GM12873 (cell line): ENCODE measurements at regions not wholly inside any gene's neighbourhood (a gene's known extent, or its start where the extent isn't known, plus 50 kb on each side); places are given as distances from the start of the nearest gene placed in this dataset.

ENCODE experiments used
- TF ChIP-seq, protein P1 (sequence below): IDR thresholded peaks from 2 replicates; pipeline ENCODE4 v1.5.1; 2012; ENCODE audit warnings: low read depth, mild to moderate bottlenecking, moderate library complexity, low read length, control low read depth; ENCODE audit not compliant: insufficient read depth; ENCODE audit errors: missing control alignments

DNA sequence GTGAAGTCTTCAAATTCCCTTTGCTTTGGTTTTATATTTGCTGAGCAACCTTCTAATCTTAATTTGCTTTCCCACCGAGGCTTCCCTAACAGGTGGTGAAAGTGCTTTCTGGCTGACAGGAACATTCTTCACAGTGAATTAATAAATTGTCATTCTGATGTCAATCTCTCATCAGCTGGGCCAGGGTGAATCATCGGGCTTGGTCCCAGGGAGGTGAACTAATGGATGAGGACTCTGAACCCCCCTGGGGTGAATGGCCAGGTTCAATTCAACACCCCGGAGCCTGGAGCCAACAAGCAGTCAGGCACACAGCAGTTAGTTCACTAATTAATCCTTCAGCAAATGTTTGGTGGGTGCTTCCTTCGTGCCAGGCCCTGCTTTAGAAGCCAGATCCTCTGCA is 155.4 kb upstream of the PDGFD start:
- TF ChIP-seq, protein P1, sequence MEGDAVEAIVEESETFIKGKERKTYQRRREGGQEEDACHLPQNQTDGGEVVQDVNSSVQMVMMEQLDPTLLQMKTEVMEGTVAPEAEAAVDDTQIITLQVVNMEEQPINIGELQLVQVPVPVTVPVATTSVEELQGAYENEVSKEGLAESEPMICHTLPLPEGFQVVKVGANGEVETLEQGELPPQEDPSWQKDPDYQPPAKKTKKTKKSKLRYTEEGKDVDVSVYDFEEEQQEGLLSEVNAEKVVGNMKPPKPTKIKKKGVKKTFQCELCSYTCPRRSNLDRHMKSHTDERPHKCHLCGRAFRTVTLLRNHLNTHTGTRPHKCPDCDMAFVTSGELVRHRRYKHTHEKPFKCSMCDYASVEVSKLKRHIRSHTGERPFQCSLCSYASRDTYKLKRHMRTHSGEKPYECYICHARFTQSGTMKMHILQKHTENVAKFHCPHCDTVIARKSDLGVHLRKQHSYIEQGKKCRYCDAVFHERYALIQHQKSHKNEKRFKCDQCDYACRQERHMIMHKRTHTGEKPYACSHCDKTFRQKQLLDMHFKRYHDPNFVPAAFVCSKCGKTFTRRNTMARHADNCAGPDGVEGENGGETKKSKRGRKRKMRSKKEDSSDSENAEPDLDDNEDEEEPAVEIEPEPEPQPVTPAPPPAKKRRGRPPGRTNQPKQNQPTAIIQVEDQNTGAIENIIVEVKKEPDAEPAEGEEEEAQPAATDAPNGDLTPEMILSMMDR, result no peak

DNA sequence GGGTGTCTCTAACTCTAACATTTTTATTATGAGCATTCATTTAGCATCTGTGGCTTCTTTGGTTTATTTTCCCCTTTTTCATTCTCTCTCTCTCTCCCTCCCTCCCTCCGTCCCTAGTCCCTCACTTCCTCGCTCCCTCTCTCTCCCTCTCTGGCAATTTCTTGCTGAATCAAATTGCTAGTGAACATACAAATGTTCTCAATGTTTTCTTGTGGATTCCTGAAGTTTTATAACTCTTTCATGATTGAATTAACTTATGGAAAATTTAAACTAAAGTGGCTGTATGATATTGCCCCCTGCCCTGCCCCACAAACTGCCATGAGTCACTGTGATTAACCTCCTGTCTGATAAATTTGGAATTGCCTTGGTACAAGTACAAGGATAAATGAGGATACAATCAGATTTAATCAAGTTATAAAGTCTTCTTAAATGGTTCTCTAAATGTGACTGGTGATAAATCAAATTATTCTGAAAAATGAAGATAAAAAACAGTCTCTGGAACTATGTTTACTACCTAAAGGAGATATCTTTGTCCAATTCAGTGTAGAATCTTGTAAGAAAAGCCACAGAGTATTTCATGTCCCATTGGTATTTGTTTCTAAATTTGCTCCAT is 143.0 kb upstream of the PDGFD start:
- TF ChIP-seq, protein P1, result no peak

DNA sequence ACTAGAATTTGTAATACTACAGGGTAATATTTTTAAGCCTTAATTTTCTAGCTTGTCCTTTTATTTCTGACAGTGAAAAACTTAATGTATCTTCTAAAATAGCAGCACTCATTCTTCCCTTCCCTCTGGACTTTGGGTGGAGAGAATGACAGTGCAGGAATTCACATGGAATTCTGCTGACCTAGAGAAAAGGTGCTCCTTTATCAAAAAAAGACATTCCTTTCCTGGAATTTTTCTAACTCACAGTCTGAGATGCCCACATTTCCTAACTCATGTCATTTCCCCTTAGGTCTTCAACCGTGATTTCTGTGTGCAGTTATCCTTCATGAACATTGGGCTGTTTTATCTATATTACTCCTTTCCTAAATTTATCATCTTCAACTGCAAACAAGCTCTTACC is 137.8 kb upstream of the PDGFD start:
- TF ChIP-seq, protein P1, result no peak

DNA sequence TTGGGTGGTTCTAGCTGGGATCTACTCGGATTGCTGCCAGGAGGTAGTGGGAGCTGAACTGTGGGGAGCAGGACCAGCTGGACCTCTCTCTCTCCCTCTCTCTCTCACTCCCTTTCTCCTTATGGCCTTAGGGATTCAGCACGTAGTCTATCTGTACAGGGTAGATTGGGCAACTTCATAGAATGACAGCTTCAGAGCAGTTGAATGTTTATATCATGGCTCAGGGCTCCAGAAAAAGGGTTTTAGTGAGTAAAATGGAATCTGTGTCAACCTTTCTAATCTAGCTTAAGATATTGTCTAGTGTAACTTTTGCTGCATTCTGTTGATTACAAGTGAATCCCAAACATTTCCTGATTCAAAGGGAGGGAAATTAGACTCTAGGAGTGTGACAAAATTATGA is 127.7 kb upstream of the PDGFD start:
- TF ChIP-seq, protein P1, result no peak

DNA sequence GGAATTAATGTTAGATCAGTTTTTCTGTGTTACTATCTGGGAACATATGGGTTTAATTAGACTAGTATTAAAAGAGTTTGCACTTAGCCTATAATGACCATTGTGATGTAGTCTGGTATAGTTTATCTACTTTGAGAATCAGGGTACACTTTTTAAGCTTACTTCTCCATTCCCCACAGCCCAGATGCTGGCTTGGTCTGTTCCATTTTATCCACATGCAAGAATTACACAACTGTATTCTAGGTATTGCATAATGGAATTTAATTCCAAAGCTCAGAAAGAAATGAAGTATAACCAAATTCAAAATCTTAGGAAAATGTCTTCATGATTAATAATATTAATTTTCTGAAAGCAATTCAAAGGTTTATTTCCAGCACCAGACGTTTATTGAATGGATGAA is 122.2 kb upstream of the PDGFD start:
- TF ChIP-seq, protein P1, result no peak

DNA sequence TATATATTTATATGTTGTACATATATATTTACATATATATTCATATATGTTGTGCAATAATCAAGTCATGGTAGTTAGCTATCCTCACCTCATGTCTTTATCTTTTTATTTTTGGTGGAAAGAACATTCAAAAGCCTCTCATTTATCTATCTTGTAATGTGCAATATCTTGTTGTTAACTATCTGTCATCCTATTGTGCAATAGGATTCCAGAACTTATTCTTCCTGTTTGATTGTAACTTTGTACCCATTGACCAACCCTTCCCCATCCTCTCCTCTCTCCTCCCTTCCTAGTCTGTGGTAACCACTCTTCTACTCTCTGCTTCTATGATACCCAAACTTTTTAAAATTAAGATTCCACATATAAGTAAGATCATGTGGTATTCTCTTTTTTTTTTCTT is 115.6 kb upstream of the PDGFD start:
- TF ChIP-seq, protein P1, result no peak

DNA sequence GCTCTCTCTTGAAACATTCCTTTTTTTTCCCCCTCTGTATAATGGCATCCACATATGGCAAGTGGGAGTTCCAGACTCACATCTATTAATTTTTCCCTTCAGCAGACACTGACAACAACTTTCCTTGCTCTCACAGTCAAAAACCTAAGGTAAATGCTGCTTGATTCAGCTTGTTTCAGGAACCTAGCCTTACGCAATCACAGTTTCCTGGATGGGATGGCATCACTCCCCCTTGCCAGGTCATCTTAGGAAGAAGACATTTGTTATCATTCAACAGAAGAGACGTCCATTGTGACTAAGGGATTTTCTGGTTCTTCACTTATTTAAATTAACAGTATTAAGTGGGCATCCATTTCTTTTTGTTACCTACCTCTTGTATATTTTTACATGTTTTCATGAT is 112.0 kb upstream of the PDGFD start:
- TF ChIP-seq, protein P1, result no peak
